Transverse colon (tissue), 3 donors: ENCODE measurements at regions not wholly inside any gene's neighbourhood (a gene's known extent, or its start where the extent isn't known, plus 50 kb on each side); places are given as distances from the start of the nearest gene placed in this dataset.

Experiments
- POLR2A ChIP-seq: fragments of 450-650 bp; IDR thresholded peaks from one replicate; pipeline ENCODE4 v1.6.1; 2016; ENCODE audit warnings: antibody characterized with exemption, mild to moderate bottlenecking, moderate library complexity
- TF ChIP-seq, protein P1 (sequence below), 5 experiments: fragments of 200-600 bp in 3 of 5; fragments of 450-650 bp in 2 of 5; sonication (generic) in 3 of 5; IDR thresholded peaks; 1 replicate in 2 of 5; 2 replicates in 3 of 5; pipeline ENCODE4 v1.5.1; 2016 to 2017; ENCODE audit warnings: antibody characterized with exemption in 5 of 5, inconsistent platforms in 3 of 5, mild to moderate bottlenecking in 2 of 5, moderate library complexity in 1 of 5

DNA sequence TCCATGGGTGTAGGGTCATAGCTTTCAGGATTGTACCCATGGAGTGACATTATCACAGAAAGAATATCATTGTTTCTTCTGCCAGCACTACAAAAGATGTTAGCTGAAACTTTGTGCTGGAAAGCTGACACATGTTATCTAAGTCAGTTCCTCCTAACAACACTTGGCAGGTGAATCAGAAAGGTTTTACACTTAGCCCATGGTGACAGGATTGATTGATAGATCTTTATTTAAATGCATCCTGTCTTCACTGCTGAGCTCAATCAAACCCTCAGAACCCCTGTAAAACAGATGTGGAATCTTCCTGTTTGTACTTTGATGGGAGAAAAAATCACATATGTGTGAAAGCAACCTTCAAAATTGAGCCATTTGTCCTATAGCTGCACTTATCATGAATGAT is 811.5 kb upstream of the ANO3 start:
- TF ChIP-seq, protein P1, sequence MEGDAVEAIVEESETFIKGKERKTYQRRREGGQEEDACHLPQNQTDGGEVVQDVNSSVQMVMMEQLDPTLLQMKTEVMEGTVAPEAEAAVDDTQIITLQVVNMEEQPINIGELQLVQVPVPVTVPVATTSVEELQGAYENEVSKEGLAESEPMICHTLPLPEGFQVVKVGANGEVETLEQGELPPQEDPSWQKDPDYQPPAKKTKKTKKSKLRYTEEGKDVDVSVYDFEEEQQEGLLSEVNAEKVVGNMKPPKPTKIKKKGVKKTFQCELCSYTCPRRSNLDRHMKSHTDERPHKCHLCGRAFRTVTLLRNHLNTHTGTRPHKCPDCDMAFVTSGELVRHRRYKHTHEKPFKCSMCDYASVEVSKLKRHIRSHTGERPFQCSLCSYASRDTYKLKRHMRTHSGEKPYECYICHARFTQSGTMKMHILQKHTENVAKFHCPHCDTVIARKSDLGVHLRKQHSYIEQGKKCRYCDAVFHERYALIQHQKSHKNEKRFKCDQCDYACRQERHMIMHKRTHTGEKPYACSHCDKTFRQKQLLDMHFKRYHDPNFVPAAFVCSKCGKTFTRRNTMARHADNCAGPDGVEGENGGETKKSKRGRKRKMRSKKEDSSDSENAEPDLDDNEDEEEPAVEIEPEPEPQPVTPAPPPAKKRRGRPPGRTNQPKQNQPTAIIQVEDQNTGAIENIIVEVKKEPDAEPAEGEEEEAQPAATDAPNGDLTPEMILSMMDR (IDR thresholded peaks at IDR 0.05) = no peak
- no peak for TF ChIP-seq POLR2A
